Activated naive CD4-positive, alpha-beta T cell treated with anti-CD3 and anti-CD28 coated beads, Interleukin-2, amount 50 U/mL, for 16 hours (primary cell): ENCODE measurements at regions not wholly inside any gene's neighbourhood (a gene's known extent, or its start where the extent isn't known, plus 50 kb on each side); places are given as distances from the start of the nearest gene placed in this dataset.

Experiments
- DNase-seq: peaks from one replicate; pipeline ENCODE4 v3.0.0-alpha.2; 2020

DNA sequence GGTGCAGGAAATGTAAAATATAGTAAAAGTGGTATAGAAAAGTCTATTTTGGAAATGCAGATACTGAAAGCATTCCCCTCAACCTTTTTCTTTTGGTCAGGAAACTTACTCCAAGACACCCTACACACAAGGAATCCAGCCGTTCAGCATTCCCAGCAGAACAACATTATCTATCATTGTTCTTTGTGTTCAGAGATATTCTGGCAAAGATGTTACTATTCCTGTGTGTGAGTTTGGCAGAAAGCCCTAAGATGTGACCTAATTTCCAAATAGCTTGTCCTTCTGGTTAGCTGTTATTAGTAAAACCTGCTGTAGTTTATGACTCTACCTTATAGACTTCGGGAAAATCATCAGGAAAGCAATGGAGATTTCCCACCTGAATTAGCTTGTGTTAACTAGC, 78.1 kb upstream of the PELI1 start:
- DNase-seq: no peak

DNA sequence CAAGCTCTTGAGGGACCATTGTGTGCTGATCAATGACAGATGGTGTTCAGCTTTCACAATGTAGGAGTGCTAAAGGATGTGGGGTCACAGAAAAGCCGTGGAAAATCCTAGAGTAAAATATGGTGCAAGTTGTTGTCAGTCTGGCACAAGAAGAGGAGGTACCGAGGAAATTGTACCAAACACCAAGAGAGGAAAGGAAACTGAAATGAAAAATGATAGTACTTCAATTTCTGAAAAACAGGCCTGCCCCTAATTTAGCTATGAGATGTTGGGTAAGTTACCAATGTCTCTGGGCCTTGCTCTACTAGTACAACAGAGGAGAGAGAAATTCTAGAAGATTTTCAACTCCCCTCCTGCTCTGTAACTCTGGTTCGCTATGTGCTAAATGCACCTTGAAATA, 78.8 kb upstream of the PELI1 start:
- DNase-seq: no peak

DNA sequence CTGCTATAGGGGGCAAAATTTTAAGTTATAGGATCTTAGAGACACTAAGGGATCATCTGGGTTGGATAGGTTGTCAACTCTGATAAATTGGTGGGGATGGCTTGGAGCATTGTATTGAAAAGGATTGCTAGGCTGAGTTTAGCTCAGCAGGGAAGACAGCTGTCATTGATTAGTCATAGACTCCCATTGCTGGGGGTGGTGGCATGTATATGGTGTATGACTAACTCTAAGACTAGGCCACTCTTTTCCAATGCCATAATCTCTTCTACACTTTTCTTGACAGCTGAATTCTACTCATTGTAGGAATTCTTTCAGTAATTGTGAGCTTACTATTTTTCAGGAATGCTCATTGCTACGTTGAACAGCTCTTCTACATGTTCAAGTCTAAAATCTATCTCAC, 81.3 kb upstream of the PELI1 start:
- DNase-seq: peak; percentile 39

DNA sequence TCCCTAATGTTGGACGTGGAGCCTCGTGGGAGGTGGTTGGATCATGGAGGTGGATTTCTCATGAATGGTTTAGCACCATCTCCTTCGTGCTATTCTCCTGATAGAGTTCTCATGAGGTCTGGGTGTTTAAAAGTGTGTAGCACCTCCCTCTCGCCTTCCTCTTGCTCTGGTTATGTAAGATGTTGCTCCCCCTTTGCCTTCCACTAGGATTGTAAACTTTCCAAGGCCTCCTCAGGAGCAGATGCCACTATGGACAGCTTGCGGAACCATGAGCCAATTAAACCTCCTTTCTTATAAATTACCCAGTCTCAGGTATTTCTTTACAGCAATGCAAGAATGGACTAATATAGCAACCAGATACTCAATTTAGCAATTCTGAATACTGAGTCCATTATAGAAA, 82.4 kb upstream of the PELI1 start:
- no peak for DNase-seq

DNA sequence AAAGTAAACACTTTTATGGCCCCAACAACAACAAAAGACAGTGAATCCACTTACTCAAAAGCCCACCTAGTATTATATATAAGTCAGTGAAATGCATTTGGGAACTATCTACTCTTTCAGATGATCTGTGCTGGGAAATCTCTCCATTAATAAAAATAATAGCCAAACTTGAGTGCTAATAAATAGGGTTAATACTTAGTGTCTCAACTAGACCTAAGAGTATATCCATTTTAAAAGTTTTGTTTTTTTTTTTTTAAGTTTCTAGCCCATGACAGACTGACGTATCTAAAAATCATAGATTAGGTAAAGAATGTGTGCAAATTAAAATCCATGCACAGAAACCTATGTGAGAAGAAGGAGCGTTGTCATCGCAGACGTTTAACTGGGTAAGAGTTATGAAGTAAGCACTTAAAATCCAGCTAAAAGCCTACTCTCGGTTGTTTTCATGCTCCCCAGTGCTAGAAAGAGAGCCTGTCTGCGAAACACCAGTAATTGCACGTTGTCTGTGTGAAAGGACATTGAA, 83.4 kb upstream of the PELI1 start:
- DNase-seq: no peak

DNA sequence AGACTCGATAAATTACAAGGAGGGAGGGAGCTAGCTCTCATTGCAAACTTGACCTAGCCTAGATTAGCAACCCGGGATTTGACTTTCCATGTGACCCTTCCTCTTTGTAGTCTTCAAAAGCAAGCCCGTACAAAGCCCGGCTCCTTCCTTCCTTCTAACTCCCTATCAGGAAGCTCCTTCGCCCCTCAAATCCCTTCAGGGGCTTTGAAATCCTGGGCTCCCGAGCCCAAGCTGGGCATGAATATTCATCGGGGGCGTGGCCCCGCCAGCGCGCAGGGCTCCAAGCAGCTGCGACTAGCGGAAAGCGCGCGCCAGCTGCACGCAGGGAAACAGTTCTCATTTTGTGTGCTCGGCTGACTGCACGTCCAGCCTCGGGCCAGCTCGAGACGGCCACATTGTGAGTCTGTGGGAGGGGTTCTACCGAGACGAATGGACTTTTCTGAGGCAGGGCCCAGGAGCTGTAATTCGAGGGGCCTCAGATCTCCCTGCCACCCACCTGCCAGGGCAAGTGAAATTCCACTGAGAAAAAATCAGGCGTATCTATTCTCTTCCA, 84.0 kb upstream of the PELI1 start:
- DNase-seq: peak; percentile 70

DNA sequence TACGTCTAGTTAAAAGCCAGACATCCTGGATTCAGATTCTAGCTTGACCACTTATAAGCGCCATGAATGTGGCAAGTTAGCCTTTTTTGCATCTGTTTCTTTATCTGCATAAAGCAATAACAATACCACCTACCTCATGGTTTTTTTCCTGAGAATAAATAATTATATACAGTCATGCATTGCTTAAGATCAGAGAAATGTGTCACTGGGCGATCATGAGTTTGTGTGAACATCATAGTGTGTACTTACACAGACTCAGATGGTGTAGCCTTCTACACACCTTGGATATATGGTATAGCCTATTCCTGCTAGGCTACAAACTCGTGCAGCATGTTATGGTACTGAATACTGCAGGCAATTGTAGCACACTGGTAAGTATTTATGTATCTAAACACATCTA, 84.7 kb upstream of the PELI1 start:
- DNase-seq: no peak

DNA sequence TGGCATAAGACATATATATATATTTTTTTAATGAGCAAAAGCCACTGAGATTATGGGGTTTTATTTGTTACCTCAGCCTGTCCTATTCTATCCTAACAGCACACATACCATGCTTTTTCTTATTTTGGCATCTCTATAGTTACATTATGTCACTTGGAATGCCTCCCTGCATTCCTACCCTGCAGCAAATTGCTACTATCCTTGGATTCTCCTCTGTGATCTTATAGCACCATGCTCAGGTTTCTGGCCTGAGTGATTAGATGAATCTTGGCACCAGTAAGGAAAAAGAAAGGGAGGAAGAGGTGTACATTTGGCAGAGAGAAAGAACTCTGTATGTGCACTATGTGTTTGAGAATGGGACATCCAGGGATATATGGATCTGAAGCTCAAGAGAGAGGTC, 86.3 kb upstream of the PELI1 start:
- no peak for DNase-seq

DNA sequence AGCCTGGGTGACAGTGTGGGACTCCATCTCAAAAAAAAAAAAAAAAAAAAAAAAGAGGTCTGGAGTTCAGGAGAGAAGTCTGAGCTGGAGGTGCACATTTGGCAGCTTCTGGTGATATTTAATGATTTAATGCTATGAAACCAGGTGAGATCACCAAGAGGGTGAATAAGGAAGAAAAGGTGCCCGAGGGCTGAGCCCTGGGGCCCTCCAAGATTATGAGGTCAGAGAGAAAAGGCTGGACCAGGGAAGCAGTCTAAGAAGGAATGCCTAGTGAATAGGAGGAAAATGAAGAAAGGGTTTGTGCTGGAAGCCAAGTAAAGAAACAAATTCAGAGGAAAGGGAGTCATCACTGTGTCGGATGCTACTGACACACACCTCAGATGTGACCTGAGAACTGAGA, 88.0 kb upstream of the PELI1 start:
- DNase-seq: no peak

DNA sequence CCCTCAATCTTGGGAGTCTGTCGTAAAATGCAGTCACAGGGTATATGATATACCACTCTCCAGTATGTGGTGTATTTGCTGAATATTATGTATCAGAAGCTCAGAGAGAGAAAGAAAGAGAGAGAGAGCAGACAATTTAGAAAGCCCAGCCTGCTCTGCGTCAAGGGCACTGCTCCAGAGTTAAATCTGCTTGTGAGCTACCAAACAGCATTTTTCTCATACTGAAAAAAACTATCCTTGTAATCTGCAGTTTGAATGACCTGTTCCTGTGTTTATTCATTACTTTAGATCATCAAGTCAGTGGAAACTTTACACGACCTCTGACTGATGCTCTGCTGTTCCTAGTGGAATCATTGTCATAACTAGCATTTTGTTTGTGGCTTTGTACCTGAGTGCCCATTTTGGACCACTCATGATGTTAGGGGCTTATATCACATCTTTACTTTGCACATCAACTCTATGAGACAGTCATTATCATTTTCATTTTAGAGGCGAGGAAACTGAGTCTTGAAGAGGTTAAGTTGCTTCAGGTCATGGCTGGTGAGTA, 89.2 kb upstream of the PELI1 start:
- no peak for DNase-seq

DNA sequence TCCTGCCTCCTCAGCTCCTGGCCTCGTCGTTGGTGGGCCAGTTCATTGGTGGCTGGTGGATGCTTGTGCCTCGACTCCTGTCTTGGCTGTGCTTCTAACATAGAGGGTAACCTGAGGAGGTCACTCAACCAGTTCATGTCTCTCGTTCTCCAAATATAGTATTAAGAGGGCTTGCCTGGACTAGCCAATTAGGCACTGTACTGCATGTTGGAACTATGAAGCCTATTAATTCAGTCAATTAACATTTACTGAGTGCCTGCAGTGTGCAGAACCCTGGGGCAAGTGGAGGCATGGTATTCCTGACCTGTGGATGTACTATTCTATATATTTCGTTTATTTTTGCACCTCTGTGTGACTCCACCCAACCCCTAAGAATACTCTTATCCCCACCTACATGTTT, 89.9 kb upstream of the PELI1 start:
- DNase-seq: no peak

DNA sequence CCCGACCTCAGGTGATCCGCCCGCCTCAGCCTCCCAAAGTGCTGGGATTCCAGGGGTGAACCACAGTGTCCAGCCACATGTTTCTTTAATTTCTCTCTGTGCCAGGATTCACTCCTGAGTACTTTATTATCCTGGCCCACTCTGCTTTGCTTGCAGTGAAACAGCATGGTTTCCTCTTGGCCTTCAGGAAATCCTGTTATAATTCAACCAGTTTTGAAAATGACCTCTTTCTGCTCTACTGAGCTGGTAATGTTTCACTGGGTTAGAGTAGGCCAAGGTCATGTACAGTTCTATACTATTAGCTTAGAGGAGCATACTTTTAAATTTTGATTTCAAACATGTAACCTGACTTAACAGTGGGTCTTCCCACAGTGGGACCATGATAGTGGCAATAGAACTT, 90.6 kb upstream of the PELI1 start:
- no peak for DNase-seq

DNA sequence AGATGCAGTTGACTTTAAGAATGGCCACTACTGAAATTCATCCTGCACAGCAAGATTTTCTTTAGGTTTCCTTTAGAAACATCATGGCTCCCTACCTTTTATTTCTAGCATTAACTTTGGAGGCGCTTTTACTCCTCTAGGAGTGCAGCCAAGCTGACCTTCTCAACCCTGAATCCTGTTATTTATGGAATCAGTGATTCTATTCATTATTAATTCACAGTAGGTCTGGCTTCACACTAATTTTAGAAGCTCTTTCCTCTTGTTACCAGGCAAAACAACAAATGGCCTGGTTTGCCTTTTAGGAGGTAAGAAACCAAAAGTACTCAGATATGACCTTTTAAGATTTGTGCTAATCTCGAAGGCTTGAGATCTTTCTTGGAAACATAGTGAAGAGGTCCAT, 93.0 kb upstream of the PELI1 start:
- no peak for DNase-seq

DNA sequence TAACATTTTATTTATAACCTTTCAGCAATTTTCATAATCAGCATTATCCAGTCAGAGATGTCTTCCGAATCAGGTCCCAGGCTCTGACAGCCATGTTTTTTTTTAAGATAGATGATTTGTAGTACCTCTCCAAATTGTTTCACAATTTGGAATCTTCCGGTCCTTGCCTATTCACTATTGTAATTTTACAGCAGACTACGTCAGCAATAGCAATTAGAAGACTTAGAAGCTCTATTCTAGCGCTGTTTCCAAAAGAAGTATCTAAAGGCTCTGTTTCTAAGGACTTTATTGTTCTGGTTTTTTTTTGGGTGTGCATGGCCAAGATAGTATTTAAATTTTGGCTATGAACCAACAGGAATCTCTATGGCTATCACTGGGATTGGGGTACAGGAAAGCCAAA, 94.6 kb upstream of the PELI1 start:
- DNase-seq: no peak

DNA sequence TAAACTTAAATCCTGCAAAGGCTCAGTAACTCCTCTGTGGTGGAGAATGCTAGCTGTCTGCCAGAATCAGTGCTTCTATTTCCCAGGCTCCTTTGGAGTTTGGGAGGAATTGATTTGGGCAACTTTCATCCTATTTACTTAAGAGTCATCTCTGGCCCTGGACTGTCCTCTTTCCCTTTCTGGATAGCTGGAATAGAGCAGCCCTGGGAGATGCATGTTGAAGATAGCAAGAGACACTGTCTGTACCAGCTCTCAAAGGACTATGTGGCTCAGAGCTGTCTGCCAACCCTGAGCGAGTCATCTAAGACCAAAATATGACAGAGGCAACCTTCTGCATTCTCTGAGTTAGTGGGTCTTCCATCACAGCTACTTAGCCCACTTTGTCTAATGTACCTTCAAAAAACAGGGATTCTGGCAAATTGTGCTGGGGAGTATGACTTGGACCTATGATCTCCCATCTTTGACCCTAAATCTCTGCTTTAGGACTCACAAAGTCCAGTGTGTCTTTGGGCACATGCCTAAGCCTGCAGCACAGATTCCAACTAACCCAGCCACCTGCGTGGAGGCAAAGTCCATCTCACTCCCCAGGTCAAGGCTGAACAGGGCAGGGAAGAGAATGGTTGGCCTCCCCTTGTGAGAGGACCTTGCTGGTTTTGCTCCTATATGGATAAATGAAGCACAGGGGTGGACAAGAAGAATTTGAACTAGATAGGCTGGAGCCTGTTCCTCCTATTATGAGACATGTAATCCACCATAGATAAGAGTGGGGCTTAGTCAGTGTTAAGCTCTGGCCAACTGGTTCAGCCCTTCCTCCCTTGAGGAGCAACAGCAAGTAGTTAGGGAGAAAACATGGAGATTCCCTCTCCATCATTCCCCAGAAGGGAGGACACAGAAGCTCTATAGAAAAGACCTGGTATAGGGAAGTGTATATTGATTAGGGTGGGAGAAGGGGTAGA, 99.1 kb upstream of the PELI1 start:
- no peak for DNase-seq

DNA sequence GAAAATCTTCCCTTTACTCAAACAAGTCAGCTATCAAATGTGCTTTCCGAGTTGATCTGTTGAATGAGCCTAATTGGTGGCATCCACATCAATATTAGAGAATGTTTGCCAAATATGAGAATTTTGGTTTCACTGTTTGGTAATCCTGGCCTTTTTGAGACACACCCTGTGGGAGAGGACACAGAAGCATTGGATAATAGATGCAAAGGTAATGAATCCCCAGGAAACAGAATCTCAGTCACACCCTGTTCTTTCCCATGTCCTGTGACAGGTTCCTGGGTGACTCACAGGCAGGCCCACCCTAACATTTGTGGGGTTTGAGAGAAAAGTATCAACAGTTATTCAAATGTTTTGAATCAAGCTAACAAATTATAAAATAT, 99.8 kb upstream of the PELI1 start:
- DNase-seq: no peak

DNA sequence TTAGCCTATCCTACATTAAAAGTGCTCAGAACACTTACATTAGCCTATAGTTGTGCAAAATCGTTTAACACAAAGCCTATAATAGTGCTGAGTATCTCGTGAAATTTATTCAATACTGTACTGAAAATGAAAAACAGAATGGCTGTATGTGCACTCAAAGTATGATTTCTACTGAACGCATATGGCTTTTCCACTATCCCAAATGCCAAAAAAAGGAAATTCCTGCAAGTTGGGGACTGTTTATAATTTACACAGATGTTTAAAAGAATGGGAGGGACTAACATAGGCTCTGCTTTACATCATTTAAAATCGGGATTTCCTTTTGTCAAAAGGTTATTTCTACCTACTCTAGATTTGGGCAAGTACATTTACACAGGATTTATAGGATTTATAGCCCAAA, 101.4 kb upstream of the PELI1 start:
- no peak for DNase-seq

DNA sequence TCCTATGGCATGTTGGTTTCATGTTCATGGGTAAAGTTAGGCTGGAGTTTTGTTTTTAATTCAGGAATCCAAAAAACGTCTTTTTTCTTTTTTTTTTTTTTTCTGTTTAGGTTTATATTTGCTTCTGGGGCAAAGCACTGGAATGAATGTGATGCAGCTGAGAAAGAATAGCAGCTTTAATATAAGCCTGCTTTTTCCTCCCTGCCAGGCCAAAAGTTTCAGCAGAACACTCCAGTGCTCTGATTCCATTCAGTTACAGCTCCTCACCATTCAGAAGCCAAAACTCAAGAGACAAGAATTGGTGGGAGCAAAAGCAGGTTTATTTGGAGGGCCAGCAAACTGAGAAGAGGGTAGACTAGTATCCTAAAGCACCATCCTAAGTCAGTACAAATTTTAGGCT, 102.7 kb upstream of the PELI1 start:
- DNase-seq: no peak

DNA sequence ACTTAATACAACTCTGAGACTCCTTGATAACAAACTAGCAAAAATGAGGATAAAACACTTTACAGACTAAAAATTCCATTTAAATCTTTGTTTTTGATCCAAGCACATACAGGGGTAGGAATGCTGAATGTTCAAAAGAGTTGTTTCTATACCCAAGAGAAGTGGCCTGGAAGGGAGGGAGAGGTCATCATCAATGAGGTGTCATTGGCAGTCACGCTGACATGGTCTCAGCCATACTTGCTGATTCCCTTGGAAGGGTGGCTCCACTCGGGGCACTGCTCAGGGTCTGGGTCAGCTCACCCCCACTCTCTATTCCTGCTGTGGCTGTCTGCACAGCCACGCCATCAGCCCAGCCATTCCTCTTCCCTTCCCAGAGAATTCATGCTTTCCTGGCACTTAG, 105.2 kb upstream of the PELI1 start:
- DNase-seq: no peak

DNA sequence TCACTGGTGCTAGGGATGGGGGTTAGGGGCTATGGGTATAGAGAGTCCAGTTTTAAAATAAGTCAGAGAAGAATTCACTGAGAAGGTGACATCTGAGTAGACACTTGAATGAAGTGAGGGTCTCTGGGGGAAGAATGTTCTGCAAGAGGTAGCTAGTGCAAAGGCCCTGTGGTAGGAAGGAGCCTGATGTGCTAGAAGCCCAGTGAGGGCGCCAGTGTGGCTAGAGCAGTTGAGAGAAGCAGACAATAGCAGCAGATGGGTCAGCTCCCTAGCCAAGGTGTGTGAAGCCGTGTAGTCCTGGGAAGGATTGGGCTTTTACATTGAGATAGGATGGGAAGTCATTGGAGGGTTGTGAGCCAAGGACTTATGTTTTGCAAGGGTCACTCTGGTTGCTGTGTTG, 105.8 kb upstream of the PELI1 start:
- DNase-seq: no peak

DNA sequence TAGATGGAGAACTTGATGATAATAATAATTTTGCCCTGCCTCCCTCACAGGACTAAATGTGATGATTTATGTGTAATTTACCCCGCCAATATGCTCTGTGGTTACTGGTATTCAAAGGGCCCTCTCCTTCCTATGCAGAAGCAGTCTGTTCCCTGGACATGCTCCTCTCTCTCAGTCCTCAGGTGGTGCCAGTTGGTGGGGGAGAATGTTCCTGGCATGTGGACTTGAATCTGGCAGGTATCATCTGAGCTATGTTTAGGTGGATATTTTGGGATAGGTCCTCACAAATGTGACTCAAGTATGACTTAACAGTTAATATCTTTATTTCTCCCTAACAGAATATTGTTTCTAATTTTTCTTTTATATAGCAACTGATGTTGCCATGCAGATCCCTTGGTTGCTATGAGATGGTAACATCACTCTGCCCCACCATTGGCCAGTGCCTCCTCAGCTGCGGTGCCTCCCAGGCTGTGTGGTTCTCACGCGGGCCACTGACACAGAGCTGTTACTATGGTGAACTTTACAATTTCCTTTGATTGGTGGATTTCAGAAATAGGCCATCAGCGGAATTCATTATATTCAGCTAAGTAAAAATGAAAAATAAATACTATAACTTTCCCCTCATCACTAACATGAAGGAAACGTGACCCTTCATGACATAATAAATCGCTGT, 106.7 kb upstream of the PELI1 start:
- no peak for DNase-seq

DNA sequence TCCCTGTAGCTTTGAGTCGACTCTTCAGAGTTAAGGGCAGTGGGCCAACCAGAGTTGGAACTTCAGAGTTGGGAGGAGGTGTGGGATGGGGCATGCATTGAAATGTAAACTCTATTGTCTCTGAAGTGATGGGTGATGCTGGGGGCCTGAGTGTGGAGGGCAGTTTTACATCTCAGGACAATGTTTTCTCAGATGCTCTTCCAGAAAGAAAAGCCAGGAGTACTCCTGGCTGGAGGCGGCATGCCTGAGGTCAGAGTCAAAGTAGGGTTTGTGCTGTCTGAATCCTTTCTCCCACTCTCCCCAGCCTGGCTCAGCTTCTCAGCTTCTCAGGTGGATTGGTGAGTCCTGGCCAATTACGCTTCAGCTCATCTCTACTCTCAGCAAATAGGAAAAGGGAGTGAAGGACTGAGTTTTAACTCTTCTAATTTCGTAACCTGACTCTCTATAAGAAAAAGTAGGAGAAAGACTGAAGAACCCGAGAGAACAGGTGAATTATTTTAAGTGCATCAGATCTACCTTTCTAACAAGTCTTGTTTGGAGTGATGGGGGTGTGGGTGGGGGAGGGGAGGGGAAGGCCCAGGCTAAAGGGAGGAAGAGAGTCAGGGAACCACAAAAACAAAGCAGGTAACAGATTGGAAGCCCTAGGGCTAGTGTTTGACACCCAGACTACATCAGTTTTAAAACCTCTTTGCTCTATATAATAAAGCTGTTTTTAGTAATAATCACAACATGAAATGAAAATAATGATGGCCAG, 107.5 kb upstream of the PELI1 start:
- no peak for DNase-seq
